OCI-LY7 (cell line): ENCODE measurements at regions not wholly inside any gene's neighbourhood (a gene's known extent, or its start where the extent isn't known, plus 50 kb on each side); places are given as distances from the start of the nearest gene placed in this dataset.

ENCODE experiments used
- BruUV-seq: library from RNA; stranded (reverse); fragments of 400-500 nt; replicated peaks from 2 replicates; lab custom pipeline; 2021; lab: Mats Ljungman, UMichigan
- CTCF ChIA-PET: fragments of 300-600 bp; sonication (Branson Sonifier 250); formaldehyde crosslinking; loops from one replicate; lab custom pipeline; 2022; ENCODE audit warnings: antibody characterized with exemption; ENCODE audit not compliant: unreplicated experiment; lab: Charles Lee
- POLR2A ChIA-PET: fragments of 300-600 bp; sonication (Branson Sonifier 250); formaldehyde crosslinking; loops from one replicate; lab custom pipeline; 2022; ENCODE audit warnings: antibody characterized with exemption; lab: Charles Lee
- DNase-seq: peaks from one replicate; pipeline ENCODE4 v3.0.0-alpha.2; 2015; ENCODE audit warnings: low spot score
- H2AFZ ChIP-seq: fragments of 200-600 bp; sonication (generic), shearing (Covaris generic); 2 replicates; pipeline ENCODE4 v1.6.1; 2014; ENCODE audit warnings: mild to moderate bottlenecking, antibody characterized with exemption, low read length, moderate library complexity
- H3K27ac ChIP-seq: fragments of 200-600 bp; sonication (generic); 2 replicates; pipeline ENCODE4 v1.5.1; 2014; ENCODE audit warnings: mixed run types, low read depth, mild to moderate bottlenecking, moderate library complexity, low read length, inconsistent platforms; ENCODE audit not compliant: poor library complexity, severe bottlenecking
- H3K36me3 ChIP-seq: fragments of 200-600 bp; sonication (generic); 2 replicates; pipeline ENCODE4 v1.6.1; 2014; ENCODE audit warnings: mild to moderate bottlenecking, antibody characterized with exemption, low read length, moderate library complexity, mixed read lengths; ENCODE audit not compliant: insufficient read depth
- H3K4me1 ChIP-seq: fragments of 200-600 bp; sonication (generic); 2 replicates; pipeline ENCODE4 v1.5.1; 2014; ENCODE audit warnings: mild to moderate bottlenecking, low read length; ENCODE audit not compliant: insufficient read depth, poor library complexity, severe bottlenecking
- H3K4me2 ChIP-seq: fragments of 200-600 bp; sonication (generic); 2 replicates; pipeline ENCODE4 v1.6.1; 2014; ENCODE audit warnings: mild to moderate bottlenecking, low read length
- H3K4me3 ChIP-seq: fragments of 200-600 bp; sonication (generic); 2 replicates; pipeline ENCODE4 v1.5.1; 2014; ENCODE audit warnings: mild to moderate bottlenecking, low read depth, low read length; ENCODE audit not compliant: poor library complexity, severe bottlenecking
- H3K79me2 ChIP-seq: fragments of 200-600 bp; sonication (generic); 2 replicates; pipeline ENCODE4 v1.6.1; 2016; ENCODE audit warnings: low read depth, mild to moderate bottlenecking, low read length, moderate library complexity, mixed read lengths; ENCODE audit not compliant: insufficient read depth
- H3K9me2 ChIP-seq: fragments of 200-600 bp; sonication (generic); 2 replicates; pipeline ENCODE4 v1.6.1; 2016; ENCODE audit warnings: mild to moderate bottlenecking, low read length, mixed read lengths; ENCODE audit not compliant: insufficient read depth
- H3K9me3 ChIP-seq: fragments of 200-600 bp; sonication (generic); 2 replicates; pipeline ENCODE4 v1.6.1; 2014; ENCODE audit warnings: mild to moderate bottlenecking, mixed run types, low read length, mixed read lengths
- H4K20me1 ChIP-seq: fragments of 200-600 bp; sonication (generic); 2 replicates; pipeline ENCODE4 v1.6.1; 2014; ENCODE audit warnings: mild to moderate bottlenecking, antibody characterized with exemption, low read length, moderate library complexity, mixed read lengths; ENCODE audit not compliant: insufficient read depth
- EZH2phosphoT487 ChIP-seq: fragments of 200-600 bp; sonication (generic); IDR thresholded peaks from 2 replicates; pipeline ENCODE4 v1.6.1; 2018; ENCODE audit warnings: low read depth, borderline replicate concordance, mild to moderate bottlenecking, mixed run types, antibody characterized with exemption, low read length, moderate library complexity, mixed read lengths
- intact Hi-C: fragments of 100-400 bp; cut with micrococcal nuclease; formaldehyde crosslinking; loops from one replicate; pipeline ENCODE4 v1.10.0; 2022; ENCODE audit not compliant: unreplicated experiment
- TF ChIP-seq, protein P1 (sequence below): fragments of 200-600 bp; sonication (generic); conservative IDR thresholded peaks from 2 replicates; pipeline ENCODE4 v1.5.1; 2014; ENCODE audit warnings: mild to moderate bottlenecking, antibody characterized with exemption, low read length, moderate library complexity, mixed read lengths

DNA sequence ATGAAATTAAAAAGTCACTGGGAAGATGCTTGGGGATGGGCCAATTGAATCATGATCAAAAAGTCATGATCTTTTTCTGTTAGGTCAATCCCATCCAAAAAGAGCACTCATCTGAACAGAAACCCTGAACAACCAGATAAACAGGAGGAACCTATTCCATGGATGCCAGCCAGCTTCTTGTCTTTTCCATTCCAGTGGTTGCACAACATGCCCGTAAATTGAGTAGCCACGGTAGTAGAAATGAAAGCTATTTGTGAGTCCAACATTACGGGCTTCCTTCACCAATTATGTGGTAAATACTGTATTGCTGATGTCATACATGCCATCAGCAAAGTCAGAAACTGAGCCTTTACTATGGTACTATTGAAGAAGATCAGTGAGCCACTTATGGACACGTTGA lies 982.4 kb upstream of the HS3ST1 start:
- no peaks in the 10 kb centered on the region for H3K9me3 ChIP-seq
- no peaks in the 10 kb centered on the region for H3K79me2 ChIP-seq
- ChIA-PET POLR2A (no interaction called here), CTCF (no interaction called here)
- H2AFZ ChIP-seq, result no peak overlapping the region
- H3K4me2 ChIP-seq, result no peak overlapping the region
- no peak overlapping the region for H3K27ac ChIP-seq
- H3K36me3 ChIP-seq, result no peaks in the 10 kb centered on the region
- H3K9me2 ChIP-seq, result no peaks in the 10 kb centered on the region
- no peak overlapping the region for H3K4me3 ChIP-seq
- H4K20me1 ChIP-seq, result no peaks in the 10 kb centered on the region
- no peak for DNase-seq
- TF ChIP-seq, protein P1, sequence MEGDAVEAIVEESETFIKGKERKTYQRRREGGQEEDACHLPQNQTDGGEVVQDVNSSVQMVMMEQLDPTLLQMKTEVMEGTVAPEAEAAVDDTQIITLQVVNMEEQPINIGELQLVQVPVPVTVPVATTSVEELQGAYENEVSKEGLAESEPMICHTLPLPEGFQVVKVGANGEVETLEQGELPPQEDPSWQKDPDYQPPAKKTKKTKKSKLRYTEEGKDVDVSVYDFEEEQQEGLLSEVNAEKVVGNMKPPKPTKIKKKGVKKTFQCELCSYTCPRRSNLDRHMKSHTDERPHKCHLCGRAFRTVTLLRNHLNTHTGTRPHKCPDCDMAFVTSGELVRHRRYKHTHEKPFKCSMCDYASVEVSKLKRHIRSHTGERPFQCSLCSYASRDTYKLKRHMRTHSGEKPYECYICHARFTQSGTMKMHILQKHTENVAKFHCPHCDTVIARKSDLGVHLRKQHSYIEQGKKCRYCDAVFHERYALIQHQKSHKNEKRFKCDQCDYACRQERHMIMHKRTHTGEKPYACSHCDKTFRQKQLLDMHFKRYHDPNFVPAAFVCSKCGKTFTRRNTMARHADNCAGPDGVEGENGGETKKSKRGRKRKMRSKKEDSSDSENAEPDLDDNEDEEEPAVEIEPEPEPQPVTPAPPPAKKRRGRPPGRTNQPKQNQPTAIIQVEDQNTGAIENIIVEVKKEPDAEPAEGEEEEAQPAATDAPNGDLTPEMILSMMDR, result no peak
- TF ChIP-seq EZH2phosphoT487, result no peak
- BruUV-seq, result no TSS peak
- intact Hi-C loops, result no loop called here
- no peaks in the 10 kb centered on the region for H3K4me1 ChIP-seq

DNA sequence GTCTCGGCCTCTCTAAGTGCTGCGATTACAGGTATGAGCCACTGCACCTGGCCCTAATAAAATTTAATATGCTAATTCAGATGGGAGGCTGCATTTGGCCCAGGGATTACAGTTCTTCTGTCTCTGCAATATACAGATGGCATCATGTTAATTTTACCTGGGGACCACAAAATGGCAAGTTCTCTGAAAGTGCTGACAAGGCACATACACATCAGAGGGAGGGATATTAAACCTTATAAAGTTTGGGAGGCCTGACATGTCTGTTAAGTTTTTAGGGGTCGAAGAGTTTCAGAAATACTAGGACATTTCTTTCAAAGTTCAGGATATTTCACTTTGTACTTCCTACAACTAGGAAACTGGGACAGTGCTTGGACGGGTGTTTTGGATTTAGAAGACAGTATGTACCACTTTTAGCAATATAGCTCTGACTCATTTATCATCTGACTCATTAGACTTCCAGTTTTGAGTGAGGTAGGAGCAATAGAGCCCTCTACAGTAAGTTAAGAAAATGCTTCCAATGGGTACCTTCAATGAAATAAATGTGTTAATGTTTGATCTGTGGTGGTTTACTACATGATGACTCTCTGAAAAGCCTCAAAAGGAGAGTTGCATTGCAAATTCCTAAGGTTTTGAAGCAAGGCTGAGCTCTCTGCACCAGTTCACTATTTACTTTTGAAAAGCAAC lies 981.0 kb upstream of the HS3ST1 start:
- no peak for DNase-seq
- no peaks in the 10 kb centered on the region for H3K36me3 ChIP-seq
- H3K4me3 ChIP-seq, result no peak overlapping the region
- ChIA-PET CTCF (no interaction called here), POLR2A (no interaction called here)
- no peaks in the 10 kb centered on the region for H3K4me1 ChIP-seq
- intact Hi-C loops, result no loop called here
- no peaks in the 10 kb centered on the region for H3K9me2 ChIP-seq
- no TSS peak for BruUV-seq
- no peak overlapping the region for H2AFZ ChIP-seq
- no peak overlapping the region for H3K27ac ChIP-seq
- H3K4me2 ChIP-seq, result no peak overlapping the region
- no peaks in the 10 kb centered on the region for H3K79me2 ChIP-seq
- H3K9me3 ChIP-seq, result no peaks in the 10 kb centered on the region
- H4K20me1 ChIP-seq, result no peaks in the 10 kb centered on the region
- TF ChIP-seq, protein P1, result no peak
- TF ChIP-seq EZH2phosphoT487, result no peak

DNA sequence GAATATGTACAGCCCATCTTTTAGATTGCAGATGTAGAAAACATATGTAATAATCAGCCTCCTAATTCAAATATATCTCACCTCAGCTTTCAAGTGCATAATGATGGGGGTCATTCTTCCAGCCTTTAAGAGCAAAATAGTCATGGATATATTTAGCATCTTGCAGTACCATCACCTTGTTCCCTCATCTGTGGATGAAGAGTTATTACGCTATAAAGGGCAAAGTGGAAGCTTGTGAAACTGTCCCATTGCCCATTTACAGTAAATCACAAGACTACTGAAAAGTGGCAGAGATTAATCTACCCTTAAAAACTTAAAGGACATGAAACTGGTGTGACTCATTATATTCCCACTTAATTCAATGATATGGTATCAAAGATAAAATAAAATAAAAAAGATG lies 979.7 kb upstream of the HS3ST1 start:
- Histone ChIP-seq H3K36me3 (no peaks in the 10 kb centered on the region), H3K27ac (no peak overlapping the region), H3K4me1 (no peaks in the 10 kb centered on the region), H3K4me2 (no peak overlapping the region), H4K20me1 (no peaks in the 10 kb centered on the region), H3K9me3 (no peaks in the 10 kb centered on the region), H3K9me2 (no peaks in the 10 kb centered on the region), H3K79me2 (no peaks in the 10 kb centered on the region), H3K4me3 (no peak overlapping the region), H2AFZ (no peak overlapping the region)
- intact Hi-C loops, result no loop called here
- DNase-seq, result no peak
- CTCF ChIA-PET, result no interaction called here
- TF ChIP-seq, protein P1, result no peak
- TF ChIP-seq EZH2phosphoT487, result no peak
- POLR2A ChIA-PET, result no interaction called here
- BruUV-seq, result no TSS peak
